K562 (cell line): ENCODE measurements at regions not wholly inside any gene's neighbourhood (a gene's known extent, or its start where the extent isn't known, plus 50 kb on each side); places are given as distances from the start of the nearest gene placed in this dataset.

Experiments
- ATAC-seq: fragments of 200-7000 bp; cut with Tn5 transposase; 3 replicates; pipeline ENCODE4 v1.9.1; 2020; ENCODE audit warnings: moderate library complexity
- BruUV-seq: library from RNA; stranded (reverse); fragments of 400-500 nt; replicated peaks from 2 replicates; lab custom pipeline; 2021; lab: Mats Ljungman, UMichigan
- CTCF ChIA-PET: fragments of 300-600 bp; formaldehyde crosslinking; extraction: SDS; loops from one replicate; lab custom pipeline; 2021; ENCODE audit warnings: low intra/inter-chr PET ratio; lab: Yijun Ruan, JAX
- POLR2A ChIA-PET: fragments of 300-600, 350-650 bp; sonication (Branson Sonifier 250); formaldehyde crosslinking; extraction: SDS; loops from one replicate; lab custom pipeline; 2021; ENCODE audit warnings: antibody characterized with exemption, inconsistent platforms; lab: Yijun Ruan, JAX
- DNase-seq, 4 experiments: peaks; one replicate each; pipeline versions ENCODE4 v3.0.0 to v3.0.0-alpha.2; 2011 to 2018; ENCODE audit warnings: low spot score in 3 of 4, mixed read lengths in 3 of 4; ENCODE audit errors: extremely low read depth in 1 of 4
- FAIRE-seq: peaks from 2 replicates; lab custom pipeline; 2011; peaks lifted over from hg19 to GRCh38; lab: Jason Lieb, UNC
- H2AFZ ChIP-seq: 2 replicates; pipeline ENCODE4 v1.6.0; 2011; ENCODE audit warnings: low read depth, low read length, control low read depth, inconsistent platforms
- H3K27ac ChIP-seq: fragments of 200-600 bp; 3 replicates; pipeline ENCODE4 v1.8.0; 2011; ENCODE audit warnings: low read depth, mild to moderate bottlenecking, control low read depth, inconsistent platforms, low read length, moderate library complexity, mixed read lengths; ENCODE audit errors: extremely low read depth
- H3K27me3 ChIP-seq, 2 experiments: fragments of 300-600 bp in 1 of 2; 2 replicates in 1 of 2; 3 replicates in 1 of 2; pipeline versions ENCODE4 v1.6.0 to v1.8.0; 2011; ENCODE audit warnings: inconsistent platforms in 2 of 2, low read length in 2 of 2, mild to moderate bottlenecking in 1 of 2, mixed read lengths in 1 of 2, moderate library complexity in 1 of 2; ENCODE audit not compliant: control insufficient read depth in 2 of 2, insufficient read depth in 2 of 2
- H3K36me3 ChIP-seq: fragments of 300-600 bp; 3 replicates; pipeline ENCODE4 v1.8.0; 2011; ENCODE audit warnings: mild to moderate bottlenecking, low read length, inconsistent platforms; ENCODE audit not compliant: control insufficient read depth, insufficient read depth
- H3K4me1 ChIP-seq, 2 experiments: fragments of 200-600 bp in 1 of 2; replicated peaks in 1 of 2; 2 replicates in 1 of 2; 3 replicates in 1 of 2; pipeline versions ENCODE4 v1.5.1 to v1.8.0; 2011; ENCODE audit warnings: inconsistent platforms in 2 of 2, low read length in 2 of 2, mild to moderate bottlenecking in 1 of 2, mixed read lengths in 1 of 2, moderate library complexity in 1 of 2; ENCODE audit not compliant: control insufficient read depth in 2 of 2, insufficient read depth in 2 of 2
- H3K4me2 ChIP-seq: 2 replicates; pipeline ENCODE4 v1.6.1; 2011; ENCODE audit warnings: low read length, control low read depth, inconsistent platforms, mixed read lengths; ENCODE audit not compliant: insufficient read depth
- H3K4me3 ChIP-seq: fragments of 200-600 bp; sonication (generic), shearing (Covaris generic); 2 replicates; pipeline ENCODE4 v1.5.1; 2016; ENCODE audit warnings: control low read depth, inconsistent platforms
- H3K79me2 ChIP-seq: fragments of 200-600 bp; 3 replicates; pipeline ENCODE4 v1.8.0; 2011; ENCODE audit warnings: low read length, inconsistent platforms; ENCODE audit not compliant: control insufficient read depth, insufficient read depth
- H3K9ac ChIP-seq, 2 experiments: 2 replicates each; pipeline versions ENCODE4 v1.6.0 to v1.6.1; 2011; ENCODE audit warnings: low read depth in 2 of 2, low read length in 2 of 2, control low read depth in 1 of 2, inconsistent platforms in 1 of 2, mild to moderate bottlenecking in 1 of 2, mixed read lengths in 1 of 2; ENCODE audit not compliant: insufficient read depth in 1 of 2
- H3K9me1 ChIP-seq: one replicate; pipeline ENCODE4 v1.6.0; 2011; ENCODE audit warnings: inconsistent platforms, mild to moderate bottlenecking, low read length, moderate library complexity; ENCODE audit not compliant: control insufficient read depth, insufficient read depth
- H3K9me3 ChIP-seq: replicated peaks from 2 replicates; pipeline ENCODE4 v1.5.1; 2011; ENCODE audit warnings: low read depth, low read length, inconsistent platforms; ENCODE audit not compliant: control insufficient read depth, insufficient read depth
- H4K20me1 ChIP-seq: replicated peaks from 2 replicates; pipeline ENCODE4 v1.6.1; 2011; ENCODE audit warnings: low read length, inconsistent platforms, mixed read lengths; ENCODE audit not compliant: control insufficient read depth, insufficient read depth
- ATF3 ChIP-seq, 2 experiments: fragments of 450-650 bp in 1 of 2; sonication (generic) in 1 of 2; formaldehyde crosslinking in 1 of 2; IDR thresholded peaks in 1 of 2; conservative IDR thresholded peaks in 1 of 2; 2 replicates each; pipeline versions ENCODE4 v1.6.1 to v1.8.1; 2016 to 2023; ENCODE audit warnings: mild to moderate bottlenecking in 2 of 2, moderate library complexity in 2 of 2, inconsistent platforms in 1 of 2, missing genetic modification reagents in 1 of 2
- BMI1 ChIP-seq: fragments of 150-350 bp; IDR thresholded peaks from 2 replicates; pipeline ENCODE4 v1.6.1; 2014; ENCODE audit warnings: low read length
- ELK1 ChIP-seq: sonication (generic); formaldehyde crosslinking; IDR thresholded peaks from 2 replicates; pipeline ENCODE4 v1.8.1; 2022; ENCODE audit warnings: missing genetic modification reagents
- GATAD2A ChIP-seq: fragments of 450-650 bp; IDR thresholded peaks from 2 replicates; pipeline ENCODE4 v1.6.1; 2017
- HCFC1 ChIP-seq: IDR thresholded peaks from 2 replicates; pipeline ENCODE4 v1.6.1; 2012; ENCODE audit warnings: low read depth, low read length, improper control_type of control experiment
- HOXB6 ChIP-seq: fragments of 250-450 bp; sonication (Bioruptor Pico); IDR thresholded peaks from 2 replicates; pipeline ENCODE4 v1.5.1; 2022; ENCODE audit warnings: mild to moderate bottlenecking, borderline replicate concordance
- POLR2B ChIP-seq: fragments of 450-650 bp; IDR thresholded peaks from 2 replicates; pipeline ENCODE4 v1.6.1; 2018; ENCODE audit warnings: low read depth; ENCODE audit not compliant: partially characterized antibody
- PTRF ChIP-seq: fragments of 450-650 bp; IDR thresholded peaks from 2 replicates; pipeline ENCODE4 v1.6.1; 2016; ENCODE audit warnings: mild to moderate bottlenecking, missing genetic modification characterization, missing compliant biosample characterization
- WGBS: fragments of 100-300 bp; shearing (Covaris generic); methylation state at CpG from one replicate; pipeline ENCODE4 v1.1.6; 2016; ENCODE audit warnings: low coverage, mixed read lengths; ENCODE audit not compliant: insufficient coverage; ENCODE audit errors: missing lambda C conversion rate; 5-methylcytosine and 5-hydroxymethylcytosine counted together
- in situ Hi-C: fragments of 300-500 bp; cut with MboI; formaldehyde crosslinking; loops from 4 replicates; pipeline ENCODE4 v1.15.0; 2018; ENCODE audit warnings: inconsistent platforms, mixed read lengths
- intact Hi-C: fragments of 100-400 bp; cut with micrococcal nuclease; formaldehyde crosslinking; loops from 2 replicates; pipeline ENCODE4 v1.14.2; 2022
- TF ChIP-seq, protein P1 (sequence below): fragments of 250-450 bp; sonication (Bioruptor Pico); IDR thresholded peaks from 2 replicates; pipeline ENCODE4 v1.8.0; 2021; ENCODE audit warnings: borderline replicate concordance, mild to moderate bottlenecking, moderate library complexity; ENCODE audit not compliant: poor library complexity, severe bottlenecking

- CTCF ChIA-PET, result no interaction called here
- Histone ChIP-seq H3K4me2 (no peak overlapping the region), H3K27ac (no peak overlapping the region), H3K9ac (no peak overlapping the region), H4K20me1 (no peaks in the 10 kb centered on the region), H3K9me3 (no peaks in the 10 kb centered on the region), H3K36me3 (no peaks in the 10 kb centered on the region), H3K4me1 (no peaks in the 10 kb centered on the region), H2AFZ (no peak overlapping the region), H3K4me3 (no peak overlapping the region), H3K79me2 (no peaks in the 10 kb centered on the region), H3K9me1 (no peaks in the 10 kb centered on the region), H3K27me3 (no peaks in the 10 kb centered on the region)
- ATAC-seq, result no peak
- in situ Hi-C loops (no loop called here), intact Hi-C loops (no loop called here)
- no peak for DNase-seq
- BruUV-seq, result no TSS peak
- no peak for FAIRE-seq
- POLR2A ChIA-PET, result no interaction called here
- WGBS, result 0% methylated on average over 2 of the region's 2 CpGs
- TF ChIP-seq BMI1, result no peak
- TF ChIP-seq HCFC1, result no peak
- TF ChIP-seq ELK1, result no peak
- TF ChIP-seq ATF3 (IDR thresholded peaks at IDR 0.05), result no peak
- no peak for TF ChIP-seq ATF3 (CRISPR knock-in tag; conservative IDR thresholded peaks at IDR 0.05)
- no peak for TF ChIP-seq HOXB6 (CRISPR knock-in tag)
- TF ChIP-seq GATAD2A, result no peak
- TF ChIP-seq PTRF (tag), result no peak
- TF ChIP-seq, protein P1, sequence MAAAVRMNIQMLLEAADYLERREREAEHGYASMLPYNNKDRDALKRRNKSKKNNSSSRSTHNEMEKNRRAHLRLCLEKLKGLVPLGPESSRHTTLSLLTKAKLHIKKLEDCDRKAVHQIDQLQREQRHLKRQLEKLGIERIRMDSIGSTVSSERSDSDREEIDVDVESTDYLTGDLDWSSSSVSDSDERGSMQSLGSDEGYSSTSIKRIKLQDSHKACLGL (CRISPR knock-in tag), result no peak
- no peak for TF ChIP-seq POLR2B
Measured at GRCh38 chr3:88433568-88433967, 283.8 kb downstream of the C3orf38 start.
